ENCODE measurements at regions not wholly inside any gene's neighbourhood (a gene's known extent, or its start where the extent isn't known, plus 50 kb on each side); places are given as distances from the start of the nearest gene placed in this dataset.
"Not testable (repeated sequence)": the region's sequence is repeated elsewhere in the genome, so short reads cannot be mapped to it uniquely, and the experiment has no call there.

DNA sequence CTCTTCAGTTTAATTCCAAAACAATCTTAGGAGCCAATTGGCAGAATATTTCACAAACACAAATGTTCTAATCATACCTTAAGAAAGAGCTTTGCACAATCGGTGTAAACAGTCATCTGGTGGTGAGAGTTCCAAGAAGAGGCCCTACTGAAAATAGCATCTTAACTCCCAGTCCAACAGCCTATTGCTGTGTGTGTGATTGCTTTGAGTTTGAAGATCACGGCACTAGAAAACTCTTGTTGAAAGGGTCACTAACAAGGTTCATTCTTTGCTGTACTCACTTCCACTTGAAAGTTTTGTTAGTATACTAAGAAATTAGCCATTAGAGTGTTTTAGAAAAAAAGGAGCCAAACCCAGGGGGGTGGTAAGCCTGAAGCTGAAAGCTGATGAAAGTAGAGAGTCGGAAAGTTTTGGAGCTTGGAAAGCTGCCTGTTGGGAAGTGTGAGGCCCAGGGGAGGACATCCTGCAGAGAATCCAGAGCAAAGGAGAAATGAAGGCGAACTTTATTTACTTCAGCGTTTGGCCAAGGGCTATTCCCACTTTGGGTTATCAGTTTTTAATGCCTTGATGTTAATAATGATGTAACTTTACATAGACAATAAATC is 180.3 kb upstream of the GHR start:
- no peak for DNase-seq (ENCODE audit: low spot score)

DNA sequence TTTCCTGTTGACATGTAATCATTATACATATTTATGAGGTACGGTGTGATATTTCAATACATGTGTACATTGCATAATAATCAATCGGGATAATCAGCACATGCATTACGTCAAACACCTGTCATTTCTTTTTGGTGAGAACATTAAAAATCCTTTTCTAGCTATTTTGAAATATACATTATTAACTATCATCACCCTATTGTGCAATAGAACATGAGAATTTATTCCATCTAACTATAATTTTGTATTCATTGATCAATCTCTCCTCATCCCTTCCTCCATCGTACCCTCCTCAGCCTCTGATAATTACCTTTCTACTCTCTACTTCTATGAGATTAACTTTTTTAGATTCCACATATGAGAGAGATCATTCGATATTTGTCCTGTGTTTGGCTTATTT is 170.9 kb upstream of the GHR start:
- no peak for DNase-seq (ENCODE audit: low spot score)

DNA sequence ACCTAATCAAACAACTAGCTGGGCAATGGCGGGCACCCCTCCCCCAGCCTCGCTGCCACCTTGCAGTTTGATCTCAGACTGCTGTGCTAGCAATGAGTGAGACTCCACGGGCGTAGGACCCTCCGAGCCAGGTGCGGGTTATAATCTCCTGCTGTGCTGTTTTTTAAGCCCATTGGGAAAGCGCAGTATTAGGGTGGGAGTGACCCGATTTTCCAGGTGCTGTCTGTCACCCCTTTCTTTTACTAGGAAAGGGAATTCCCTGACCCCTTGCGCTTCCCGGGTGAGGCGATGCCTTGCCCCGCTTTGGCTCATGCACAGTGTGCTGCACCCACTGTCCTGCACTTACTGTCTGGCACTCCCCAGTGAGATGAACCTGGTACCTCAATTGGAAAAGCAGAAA is 163.3 kb upstream of the GHR start:
- not testable (repeated sequence) for DNase-seq (ENCODE audit: low spot score)

DNA sequence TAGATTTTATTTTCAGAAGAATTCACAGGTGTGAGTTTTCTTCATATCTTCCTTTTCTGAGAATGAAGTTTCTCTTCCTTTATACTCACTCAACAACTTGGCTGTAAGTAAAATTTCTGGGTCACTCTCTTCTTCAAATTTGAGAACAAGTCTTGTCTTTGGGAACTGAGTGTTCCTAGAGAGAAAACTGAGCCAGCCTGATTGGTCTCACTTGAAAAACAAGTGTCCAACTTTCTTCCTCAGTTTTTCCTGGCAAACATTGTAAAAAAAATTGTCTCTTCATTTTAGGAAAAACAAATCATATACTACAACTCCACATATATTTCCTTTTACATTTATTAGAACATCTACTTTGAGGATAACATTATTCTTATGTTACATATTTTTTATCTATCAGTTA is 156.1 kb upstream of the GHR start:
- DNase-seq (ENCODE audit: low spot score) = no peak

DNA sequence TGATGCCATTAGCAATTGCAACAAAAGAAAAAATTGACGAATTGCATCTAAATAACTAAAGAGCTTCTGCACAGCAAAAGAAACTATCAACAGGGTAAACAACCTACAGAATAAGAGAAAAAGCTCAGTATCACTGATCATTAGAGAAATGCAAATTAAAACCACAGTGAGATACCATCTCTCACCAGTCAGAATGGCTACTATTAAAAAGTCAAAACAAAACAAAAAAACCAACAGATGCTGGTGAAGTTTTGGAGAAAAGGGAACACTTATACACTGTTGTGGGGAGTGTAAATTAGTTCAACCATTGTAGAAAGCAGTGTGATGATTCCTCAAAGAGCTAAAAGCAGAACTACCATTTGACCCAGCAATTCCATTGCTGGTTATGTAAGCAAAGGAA is 155.1 kb upstream of the GHR start:
- not testable (repeated sequence) for DNase-seq (ENCODE audit: low spot score)

DNA sequence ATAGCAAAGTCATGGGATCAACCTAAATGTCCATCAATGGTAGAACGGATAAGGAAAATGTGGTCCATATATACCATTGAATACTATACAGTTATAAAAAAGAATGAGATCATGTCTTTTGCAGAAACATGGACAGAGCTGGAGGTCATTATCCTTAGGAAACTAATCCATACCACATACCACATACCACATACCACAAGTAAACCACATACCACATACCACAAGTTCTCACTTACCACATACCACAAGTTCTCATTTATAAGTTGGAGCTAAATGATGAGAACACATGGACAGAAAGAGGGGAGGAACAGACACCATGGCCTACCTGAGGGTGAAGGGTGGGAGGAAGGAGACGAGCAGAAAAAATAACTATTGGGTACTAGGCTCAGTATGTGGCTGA is 154.6 kb upstream of the GHR start:
- DNase-seq (ENCODE audit: low spot score) = no peak

DNA sequence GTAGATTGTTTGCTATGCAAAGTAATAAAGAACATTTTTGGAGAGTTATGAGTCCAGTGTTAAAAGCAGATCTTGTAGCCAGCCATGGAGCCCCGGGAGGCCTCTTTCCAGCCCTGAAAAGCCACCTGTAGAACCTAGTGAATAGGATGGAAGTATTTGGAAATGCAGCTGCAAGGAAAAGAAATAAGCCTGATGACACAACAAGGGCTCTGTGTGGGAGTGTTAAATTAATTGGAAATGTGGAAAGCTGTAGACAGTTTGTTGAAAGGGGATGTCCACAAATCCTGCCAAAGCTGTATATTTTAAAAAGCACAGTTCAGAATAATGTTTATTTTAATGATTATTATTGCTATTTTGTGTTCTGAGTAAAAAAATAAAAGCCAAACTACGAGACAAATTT is 152.5 kb upstream of the GHR start:
- no peak for DNase-seq (ENCODE audit: low spot score)

DNA sequence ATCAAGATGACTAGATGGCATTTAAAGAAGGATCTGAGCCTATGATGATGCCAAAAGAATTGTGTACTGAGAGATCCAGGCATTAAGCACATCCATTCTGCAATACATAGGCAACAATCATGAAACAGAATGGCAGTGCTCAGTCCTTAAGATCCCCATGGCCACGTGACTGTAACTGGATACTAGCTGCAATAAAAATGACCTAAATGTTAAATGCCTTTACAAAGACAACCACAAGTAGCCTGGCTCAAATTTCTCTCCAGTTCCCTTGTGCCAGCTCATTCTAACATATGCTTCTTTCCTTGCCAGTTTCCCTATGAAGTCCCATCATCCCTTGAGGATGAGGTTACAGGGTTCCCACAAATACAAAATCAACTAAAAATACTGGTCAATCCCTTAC is 148.3 kb upstream of the GHR start:
- no peak for DNase-seq (ENCODE audit: low spot score)

DNA sequence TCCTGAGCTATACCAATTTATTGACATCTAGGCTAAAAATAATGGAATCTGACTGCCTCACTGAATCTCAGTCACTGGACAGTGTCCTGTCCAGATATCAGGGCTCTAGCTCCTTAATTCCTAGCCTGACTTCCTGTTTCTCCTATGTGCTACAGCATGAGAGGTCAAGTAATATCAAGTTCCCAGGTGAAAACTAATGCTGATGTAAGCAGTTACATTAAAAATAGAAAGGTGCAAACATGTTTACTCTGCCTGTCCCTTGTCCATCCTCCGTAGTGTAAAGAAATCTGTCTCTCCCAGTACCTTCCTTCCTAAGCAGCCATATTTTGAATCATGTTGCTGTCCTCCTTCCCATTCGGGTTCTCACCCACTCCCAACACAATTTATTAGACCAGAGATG is 145.9 kb upstream of the GHR start:
- DNase-seq (ENCODE audit: low spot score) = no peak

DNA sequence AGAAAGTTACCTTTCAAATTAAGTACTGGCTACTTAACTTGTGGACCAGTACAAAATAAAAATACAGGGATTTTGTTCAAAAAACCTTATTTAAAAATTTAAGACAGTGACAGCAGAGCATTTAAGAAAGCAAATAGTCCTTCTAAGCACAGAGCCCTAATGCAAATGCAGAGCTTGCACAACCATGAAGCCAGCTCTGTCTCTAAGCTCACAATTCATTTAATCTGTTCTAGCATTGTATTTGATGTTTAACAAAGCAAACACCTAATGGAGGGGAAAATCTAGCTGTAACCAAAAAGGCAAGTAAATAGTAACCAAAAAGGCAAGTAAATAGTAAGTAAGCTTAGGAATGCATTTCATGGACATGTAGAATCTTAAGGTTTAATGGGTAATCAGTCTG is 138.7 kb upstream of the GHR start:
- no peak for DNase-seq (ENCODE audit: low spot score)

DNA sequence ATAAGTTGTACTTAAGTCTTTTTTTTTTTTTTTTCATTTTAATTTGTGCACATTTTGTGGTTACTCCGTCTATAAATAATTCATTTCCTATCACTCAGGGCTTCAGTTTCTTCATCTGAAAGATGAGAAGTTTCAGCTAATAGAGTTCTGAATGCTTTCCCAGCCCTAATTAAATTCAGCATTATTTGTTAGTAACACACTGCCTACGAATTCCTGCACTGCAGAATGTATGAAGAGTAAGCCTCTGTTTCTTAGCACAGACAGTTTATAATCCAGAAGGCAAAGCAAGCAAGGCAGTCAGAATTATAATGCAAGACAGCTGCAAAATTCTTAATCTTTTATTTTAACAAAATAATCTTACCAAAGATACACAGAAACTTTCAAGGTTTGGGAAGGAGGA is 138.0 kb upstream of the GHR start:
- DNase-seq (ENCODE audit: low spot score) = no peak

DNA sequence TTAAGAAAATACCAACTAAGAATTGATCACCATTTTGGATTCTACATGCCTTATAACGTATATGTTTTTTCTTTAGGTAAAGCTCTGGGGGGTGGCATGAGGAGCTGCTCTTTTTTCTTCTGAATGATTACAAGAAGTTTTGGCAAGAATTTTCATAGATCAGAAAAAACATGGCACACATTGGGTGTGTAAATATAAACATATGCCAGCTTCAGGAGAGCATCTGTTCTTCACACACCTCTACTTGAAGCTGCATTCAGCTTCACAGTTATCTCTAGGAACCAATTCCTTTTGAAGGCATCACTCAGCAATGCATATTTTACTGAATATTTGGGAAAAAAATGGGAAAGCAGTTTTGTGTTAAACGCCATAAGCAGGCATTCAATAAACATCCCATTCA is 122.7 kb upstream of the GHR start:
- DNase-seq (ENCODE audit: low spot score) = no peak

DNA sequence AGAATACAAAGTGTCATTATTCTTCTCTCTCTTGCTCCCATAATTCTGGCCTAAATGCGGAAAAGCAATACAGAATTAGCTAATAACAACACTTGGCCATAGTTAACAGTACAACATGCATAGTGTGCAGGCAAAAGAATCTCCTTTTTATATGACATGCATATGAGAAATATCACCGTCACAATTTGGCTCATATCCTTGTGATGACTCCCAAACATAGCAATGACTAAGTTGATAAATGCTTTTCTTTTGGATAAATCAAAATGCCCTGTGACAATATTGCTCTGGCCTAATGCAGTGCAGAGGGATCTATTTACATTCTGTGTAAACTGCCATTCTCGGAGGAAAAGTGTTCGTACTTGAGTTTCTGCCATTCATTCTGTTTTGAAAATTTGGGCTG is 121.9 kb upstream of the GHR start:
- peak; percentile 9 for DNase-seq (ENCODE audit: low spot score)

DNA sequence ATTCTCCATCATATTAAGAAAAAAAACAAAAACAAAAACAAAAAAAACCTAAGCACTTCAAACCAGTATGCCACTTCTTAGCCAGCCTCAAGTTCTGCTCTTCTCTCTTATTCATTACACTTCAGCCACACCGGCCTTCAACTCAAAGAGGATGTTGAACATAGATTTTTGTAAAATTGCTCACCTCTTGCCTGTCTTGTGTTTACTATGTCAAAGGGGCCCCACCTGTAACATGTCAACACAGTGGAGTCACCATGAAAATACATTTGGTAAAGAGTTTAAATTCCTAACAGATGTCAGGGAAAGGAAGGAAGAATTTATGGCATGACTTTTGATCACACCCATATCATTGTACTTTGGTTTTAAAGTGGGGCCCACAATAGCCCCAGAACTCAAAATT is 121.1 kb upstream of the GHR start:
- DNase-seq (ENCODE audit: low spot score) = no peak

DNA sequence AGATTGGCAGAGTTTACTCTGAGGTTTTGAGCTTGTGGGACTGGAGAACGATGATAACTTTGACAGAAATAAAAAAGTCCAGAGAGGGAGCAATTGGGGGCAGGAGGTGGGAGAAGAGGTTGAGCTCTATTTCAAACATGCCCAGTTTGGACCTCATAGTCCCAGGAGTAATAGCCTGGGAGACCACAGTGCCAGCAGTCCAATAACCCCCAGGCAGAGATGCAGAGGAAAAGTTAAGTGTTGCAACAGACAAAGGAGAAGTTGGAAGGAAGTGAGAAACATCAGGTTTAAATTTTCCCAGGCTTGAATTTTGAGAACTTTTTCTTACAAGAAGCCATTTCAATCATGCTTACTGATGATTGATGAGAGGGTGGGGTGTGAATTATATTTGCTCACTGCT is 117.0 kb upstream of the GHR start:
- DNase-seq (ENCODE audit: low spot score) = no peak

DNA sequence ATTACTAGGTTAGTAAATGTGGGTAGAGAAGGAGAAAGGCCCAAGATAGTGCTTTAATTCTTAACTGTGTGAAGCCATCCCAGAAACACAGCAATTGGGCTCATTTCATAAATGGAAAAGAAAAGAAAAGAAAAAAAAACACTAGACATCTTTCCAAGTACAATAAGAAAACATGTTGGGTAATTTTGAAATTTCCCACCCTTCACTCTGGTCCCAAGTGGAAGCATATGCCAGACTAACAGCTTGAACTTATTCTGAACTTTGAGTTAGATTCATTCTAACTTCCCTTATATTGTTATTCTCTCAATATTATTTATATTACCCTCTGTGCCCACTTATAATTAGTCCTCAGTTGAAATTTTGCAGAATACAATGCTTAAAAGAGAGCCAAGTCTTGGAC is 113.4 kb upstream of the GHR start:
- DNase-seq (ENCODE audit: low spot score) = no peak

DNA sequence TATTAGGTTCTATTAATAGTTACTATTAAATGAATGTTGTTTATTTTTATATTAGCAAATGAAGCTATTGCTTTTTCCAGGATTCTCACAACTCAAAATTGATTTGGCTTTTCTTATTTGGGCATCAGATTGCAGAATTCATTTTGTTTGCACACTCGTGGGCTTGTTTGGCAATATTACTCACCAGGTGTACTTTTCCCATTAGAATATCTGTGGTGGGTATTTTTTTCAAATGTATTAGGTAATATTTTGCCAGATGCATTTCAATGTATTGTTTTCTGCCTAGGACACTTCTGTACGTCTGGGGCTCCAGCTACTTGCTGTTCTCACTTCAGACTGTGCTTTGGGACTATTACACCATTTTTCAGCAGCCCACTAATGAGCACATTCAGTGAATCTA is 108.0 kb upstream of the GHR start:
- no peak for DNase-seq (ENCODE audit: low spot score)

DNA sequence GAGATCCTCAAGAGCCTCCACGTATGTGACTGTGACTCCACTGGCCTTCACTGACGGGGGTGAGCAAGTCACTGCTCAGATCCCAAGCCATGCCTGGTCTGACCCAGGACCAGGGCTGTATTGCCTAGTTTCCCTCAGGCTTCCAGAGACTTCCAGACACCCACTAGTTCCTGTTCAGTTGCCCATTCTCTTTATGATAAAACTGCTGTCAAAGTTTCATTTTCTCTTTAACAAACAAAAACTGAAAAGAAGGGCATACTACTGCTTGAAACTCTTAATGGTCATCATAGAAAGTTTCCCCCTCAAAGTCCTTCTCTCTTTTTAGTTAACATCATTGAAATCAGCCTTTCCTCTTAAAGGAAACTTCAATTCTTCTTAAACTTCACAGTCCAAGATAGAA is 105.7 kb upstream of the GHR start:
- no peak for DNase-seq (ENCODE audit: low spot score)

DNA sequence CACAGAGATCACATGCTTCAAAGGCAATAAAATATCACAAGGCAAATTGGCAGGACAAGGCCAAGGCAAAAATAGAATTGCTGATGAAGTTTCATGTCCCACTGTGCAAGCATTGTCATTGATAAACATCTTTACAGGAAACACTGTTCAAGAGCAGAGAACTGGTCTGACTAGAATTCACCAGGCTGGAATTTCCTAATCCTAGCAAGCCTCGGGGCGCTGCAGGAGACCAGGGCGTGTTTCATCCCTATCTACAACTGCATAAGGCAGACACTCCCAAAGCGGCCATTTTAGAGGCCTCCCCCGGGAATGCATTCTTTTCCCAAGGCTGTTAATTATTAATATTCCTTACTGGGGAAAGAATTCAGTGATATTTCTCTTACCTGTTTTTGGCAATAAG is 103.7 kb upstream of the GHR start:
- not testable (repeated sequence) for DNase-seq (ENCODE audit: low spot score)

DNA sequence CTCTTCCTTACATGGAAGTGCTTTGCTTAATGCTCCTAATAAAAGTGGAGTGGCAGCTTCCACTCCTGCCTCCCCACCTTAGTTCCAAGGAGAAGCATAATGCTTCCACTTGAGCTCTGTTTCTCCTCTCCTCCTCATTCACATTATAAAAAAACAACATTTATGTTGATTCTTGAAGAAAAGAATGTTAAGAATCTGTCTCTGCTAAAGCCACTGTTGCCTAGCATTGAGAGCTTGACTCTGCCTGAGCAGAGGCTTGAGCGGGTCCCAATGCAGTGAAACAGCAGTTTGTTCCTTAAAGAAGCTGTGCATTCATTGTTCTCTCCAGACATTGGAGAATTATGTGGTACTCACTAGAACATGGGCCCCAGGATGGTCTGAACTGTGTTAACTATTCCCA is 101.5 kb upstream of the GHR start:
- no peak for DNase-seq (ENCODE audit: low spot score)

DNA sequence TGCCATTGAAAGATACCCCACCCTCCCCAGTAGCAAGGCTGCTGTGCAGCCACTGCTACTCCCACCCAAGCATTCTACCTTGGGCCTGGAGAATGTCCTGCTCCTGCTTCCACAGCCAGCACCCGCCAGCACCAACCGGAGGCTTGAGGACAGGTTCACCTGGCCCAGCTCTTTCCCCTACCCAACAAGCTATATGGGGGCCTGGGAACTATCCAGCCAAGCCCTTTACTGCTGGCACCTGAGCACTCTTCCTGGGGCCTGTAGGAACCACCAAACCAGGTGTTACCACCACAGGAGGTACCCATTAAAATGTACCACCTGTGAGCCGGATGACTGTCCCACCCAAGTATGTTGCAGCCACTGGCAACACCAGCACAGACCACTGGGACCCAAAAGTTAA is 86.1 kb upstream of the GHR start:
- DNase-seq (ENCODE audit: low spot score) = no peak

DNA sequence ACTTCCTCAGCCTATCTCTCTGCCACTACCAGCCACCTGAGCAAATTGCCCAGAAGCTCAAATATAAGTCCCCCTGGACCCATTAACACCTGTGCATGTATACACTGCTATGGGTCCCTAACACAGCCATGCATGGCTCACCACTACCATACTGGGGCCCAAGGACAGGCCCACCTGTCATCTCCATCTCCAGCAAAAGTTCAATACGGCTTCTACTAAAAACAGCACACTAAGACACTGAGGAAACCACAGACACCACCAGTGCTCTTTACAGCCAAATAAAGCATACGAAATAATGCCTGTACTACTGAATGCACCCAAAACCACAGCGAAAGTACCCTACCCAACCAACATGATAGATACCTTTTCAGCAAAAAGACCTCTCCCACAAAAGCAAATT is 85.6 kb upstream of the GHR start:
- no peak for DNase-seq (ENCODE audit: low spot score)

DNA sequence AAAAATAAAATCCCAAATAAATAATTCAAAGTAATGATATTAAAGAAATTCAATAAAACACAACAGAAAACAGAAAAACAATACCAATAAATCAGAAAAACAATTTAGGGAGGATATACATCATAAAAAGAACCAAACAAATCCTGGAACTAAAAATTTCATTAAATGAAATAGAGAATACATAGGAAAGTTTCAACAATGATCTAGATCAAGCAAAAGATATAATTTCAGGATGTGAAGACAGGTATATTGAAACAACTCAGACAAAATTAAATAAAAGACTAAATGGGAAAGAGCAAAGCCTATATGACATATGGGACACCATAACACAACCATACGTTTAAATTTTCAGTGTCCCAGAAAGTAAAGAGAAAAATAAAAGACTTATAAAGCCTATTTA is 85.1 kb upstream of the GHR start:
- DNase-seq (ENCODE audit: low spot score) = no peak

DNA sequence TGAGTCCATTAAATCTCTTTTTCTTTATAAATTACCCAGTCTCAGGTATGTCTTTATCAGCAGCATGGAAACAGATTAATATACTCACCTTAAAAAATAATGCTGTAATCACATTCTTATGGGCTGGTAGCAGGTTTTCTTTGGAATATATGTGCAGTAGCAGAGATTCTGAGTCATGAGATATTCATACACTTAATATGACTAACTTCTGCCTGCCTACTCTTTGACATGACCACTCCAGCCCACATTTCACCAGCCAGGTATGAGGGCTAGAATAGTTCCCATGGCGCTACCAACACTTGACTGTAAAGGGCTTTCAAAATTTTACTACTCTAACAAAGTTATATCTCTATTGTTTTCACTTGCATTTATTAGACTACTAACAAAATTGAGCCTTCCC is 74.1 kb upstream of the GHR start:
- no peak for DNase-seq (ENCODE audit: low spot score)

DNA sequence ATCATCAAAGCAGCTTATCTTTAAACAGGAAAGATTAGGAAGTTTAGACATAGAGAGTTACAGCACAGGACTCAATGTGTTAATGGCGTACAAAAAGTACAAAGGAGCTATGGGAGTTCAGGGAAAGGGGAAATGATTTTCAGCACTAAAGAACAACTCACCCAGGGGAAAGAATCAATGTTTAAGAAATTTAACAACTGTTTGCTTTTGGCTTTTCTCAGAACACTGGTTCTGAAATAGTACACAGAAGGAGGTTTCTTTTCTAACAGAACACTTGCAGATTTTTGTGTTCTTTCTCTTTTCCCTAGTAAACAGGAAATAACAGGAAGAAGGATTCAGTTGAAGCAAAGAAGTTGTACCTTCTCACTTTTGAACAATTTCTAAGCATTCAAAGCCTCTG is 71.3 kb upstream of the GHR start:
- no peak for DNase-seq (ENCODE audit: low spot score)

Data from AG08395 (cell line).